Hematopoietic multipotent progenitor cell (in vitro differentiated cells): ENCODE measurements at regions not wholly inside any gene's neighbourhood (a gene's known extent, or its start where the extent isn't known, plus 50 kb on each side); places are given as distances from the start of the nearest gene placed in this dataset.

Experiments used
- DNase-seq, 3 donors: peaks; one replicate each; pipeline ENCODE4 v3.0.0-alpha.2; 2011 to 2015; ENCODE audit warnings: low read depth in 2 of 3, low spot score in 2 of 3

DNA sequence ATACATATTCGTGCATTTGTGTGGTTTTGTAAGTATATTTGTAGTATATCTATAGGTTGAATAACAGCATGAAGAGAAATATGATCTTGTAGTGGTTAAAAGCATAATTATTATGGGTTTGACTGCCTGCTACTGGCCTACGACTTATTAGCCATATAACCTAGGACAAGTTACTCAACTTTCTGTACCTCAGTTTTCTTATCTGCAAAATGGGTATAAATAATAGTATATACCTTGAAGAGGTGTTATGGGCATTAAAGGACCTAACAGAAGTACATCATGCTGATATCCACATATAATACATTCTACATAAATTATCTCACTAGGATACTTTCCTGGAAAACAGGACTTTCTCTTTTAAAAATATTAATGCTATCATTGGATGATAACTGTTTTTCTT, 118.3 kb upstream of the ELL2 start:
- no peak for DNase-seq

DNA sequence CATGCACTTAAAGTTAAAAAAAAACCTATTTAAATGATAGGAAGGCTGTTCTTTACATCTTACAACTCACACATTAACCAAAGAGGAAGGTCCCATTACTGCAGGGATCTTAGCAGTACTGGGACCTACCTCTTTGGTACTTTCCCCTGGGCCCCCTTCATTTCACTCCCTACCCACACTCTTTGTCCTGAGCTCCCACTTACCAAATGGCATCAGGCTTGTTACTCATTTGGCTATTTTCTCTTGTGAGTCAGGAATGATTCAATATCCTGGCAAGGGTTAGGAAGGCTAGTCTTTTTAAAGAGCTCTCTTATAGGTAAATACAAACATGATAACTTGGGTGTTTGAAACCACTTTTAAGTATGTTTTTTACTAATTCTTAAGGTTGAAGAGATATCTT, 117.4 kb upstream of the ELL2 start:
- no peak for DNase-seq

DNA sequence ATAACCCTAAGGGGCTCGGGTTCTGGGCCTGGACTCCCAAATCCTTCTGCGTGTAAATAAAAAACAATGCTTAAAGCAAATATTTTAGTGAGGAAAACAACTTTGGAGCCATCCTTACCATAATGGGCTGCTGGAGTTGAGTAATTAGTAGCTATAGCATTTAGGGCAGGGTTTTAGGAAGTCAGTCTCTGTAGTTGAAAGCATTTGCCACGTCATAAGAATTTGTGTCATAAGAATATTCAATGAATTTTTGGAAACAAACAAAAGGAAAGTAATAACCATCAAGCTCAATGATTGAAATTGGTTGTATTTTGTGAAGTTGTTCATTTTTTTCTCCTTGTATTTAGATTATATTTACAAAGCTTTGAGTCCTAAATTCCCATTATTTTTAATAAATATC, 114.8 kb upstream of the ELL2 start:
- DNase-seq, result no peak

DNA sequence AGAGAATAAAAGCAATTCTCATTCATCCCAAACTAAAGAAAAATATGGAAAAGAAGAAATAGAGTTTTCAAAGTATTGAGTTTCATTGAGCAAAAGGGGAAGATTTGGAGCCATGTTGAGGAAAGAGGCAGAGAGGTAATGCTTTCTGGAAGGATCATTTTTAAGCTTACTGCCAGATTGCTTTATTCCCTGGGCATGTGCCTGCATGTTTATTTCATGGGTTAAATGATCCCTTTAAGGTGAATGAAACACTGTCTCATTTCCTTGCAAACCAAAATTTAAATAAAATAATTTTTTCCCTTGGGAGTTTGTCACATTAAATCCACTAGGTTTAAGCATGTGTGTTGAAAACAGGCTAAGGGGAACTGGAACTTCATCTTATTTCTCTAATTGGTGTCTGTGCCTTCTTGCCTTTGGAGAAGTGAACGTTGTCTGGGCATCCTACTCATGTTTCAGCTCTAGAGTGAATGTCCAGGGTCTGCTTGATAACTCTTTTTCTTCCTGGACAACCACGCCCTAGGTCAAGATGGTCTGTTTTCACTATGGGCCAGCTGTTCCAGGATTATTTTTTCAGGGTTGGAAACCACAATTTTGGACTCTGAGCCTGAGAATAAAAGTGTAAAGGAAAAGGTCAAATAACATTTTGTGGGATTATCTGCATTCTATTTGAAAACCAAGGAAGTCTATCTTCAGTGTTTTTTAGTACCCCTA, 114.1 kb upstream of the ELL2 start:
- no peak for DNase-seq

DNA sequence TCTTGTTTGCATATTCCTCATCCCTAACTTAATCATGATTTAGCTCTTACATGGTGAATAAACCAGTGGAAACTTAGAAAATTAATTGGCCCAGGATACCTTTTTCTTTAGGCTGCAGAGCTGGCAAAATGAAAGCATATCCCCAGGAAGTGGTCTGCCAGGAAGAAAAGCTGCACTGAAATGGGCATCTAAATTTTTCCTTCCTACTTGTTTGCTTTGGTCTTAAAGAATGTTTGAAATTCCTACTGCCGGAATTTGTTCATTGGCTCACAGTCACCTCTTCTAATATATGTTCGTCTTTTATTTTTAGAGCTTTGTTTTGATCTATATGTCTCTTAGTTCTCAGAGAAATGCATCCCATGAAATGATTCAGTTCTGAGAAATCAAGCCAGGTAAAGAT, 113.2 kb upstream of the ELL2 start:
- DNase-seq, result no peak

DNA sequence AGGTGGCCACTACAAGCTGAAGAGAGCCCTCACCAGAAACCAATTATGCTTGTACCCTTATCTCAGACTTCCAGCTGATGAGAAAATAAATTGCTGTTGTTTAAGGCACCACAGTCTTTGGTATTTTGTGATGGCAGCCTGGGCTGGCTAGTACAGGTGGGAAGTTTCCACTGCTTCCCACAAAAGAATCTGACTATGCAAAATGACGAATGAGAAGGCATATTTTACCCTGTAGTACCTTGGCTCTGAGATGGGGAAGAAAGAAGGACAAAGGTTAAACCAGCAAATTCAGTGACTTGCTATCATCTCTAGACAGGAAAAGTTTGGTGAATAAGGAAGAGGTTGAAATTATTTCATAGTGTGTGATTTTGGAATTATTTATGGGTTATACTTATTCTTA, 112.8 kb upstream of the ELL2 start:
- DNase-seq, result no peak

DNA sequence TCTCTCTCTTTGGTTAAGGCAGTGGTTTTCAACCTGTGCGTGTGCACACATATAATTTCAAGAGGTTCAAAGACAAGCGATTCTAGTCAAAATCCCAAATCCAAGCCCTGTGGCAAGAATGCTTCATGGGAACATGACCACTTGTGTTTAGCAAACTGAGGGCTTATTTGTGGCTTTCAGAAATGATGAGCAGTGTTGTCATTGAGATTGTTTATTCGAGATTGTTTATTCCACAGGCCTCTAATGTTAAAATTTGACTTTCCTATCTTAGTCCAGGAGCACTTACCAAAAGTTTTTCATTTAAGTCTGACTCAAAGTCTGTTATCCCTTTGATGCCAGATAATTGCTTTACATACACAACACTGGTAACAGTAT, 111.1 kb upstream of the ELL2 start:
- no peak for DNase-seq

DNA sequence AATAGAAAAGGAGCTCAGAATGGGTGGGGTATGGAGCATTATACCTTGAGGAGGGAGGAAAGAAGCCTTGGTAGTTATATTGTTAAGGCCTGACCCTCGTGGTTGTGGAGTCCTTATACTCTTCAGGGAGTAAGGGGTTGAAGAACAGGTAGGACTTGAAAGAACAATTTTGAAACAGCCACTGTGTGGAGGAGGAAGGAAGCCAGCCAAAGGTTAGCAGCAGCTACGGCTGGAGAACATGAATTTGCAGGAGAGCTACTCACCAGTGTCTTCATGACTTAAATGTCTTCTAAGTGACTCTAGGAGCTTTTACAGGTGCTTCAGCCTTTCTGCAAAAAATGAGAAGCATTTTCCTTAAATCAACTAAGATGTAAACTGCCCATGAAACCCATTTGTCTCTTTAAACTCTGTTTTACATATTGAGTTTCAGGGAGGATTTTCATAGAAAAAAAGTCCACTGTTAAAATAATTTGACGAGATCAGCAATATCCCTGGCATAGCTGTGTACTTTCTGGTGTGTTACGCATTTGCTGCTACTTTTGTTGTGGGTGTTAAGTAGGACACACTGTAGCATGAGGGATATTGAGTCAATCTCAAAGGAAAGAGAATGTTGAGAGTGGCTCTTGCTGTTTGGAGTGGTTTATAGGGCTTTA, 110.6 kb upstream of the ELL2 start:
- no peak for DNase-seq

DNA sequence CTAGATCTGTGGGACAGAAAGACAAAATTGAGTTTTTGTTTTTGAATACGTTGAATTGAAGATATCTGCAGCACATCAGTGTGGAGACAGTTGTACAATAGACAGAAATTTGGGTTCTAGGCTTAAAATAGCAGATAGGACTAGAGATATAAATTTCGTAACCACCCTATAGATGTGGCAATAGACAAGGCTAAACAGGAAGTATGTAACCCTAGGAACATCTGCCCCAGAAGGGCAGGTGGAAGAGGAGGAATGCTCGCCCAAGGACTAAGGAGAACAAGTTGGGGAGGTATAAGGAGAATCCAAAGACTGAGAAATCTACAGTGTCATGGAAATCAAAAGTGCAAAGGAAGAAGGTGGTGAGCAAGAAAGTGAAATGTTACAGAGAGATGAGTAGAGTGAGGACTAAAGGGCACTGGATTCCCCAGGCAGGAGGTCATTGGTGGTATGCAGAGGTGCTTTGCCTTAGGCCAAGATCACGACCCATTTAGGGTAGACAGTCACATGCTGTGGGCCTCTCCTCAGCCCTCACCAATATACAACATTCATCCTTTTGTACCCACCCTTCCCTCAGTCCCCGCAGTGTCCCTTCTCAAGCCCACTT, 109.1 kb upstream of the ELL2 start:
- DNase-seq, result no peak

DNA sequence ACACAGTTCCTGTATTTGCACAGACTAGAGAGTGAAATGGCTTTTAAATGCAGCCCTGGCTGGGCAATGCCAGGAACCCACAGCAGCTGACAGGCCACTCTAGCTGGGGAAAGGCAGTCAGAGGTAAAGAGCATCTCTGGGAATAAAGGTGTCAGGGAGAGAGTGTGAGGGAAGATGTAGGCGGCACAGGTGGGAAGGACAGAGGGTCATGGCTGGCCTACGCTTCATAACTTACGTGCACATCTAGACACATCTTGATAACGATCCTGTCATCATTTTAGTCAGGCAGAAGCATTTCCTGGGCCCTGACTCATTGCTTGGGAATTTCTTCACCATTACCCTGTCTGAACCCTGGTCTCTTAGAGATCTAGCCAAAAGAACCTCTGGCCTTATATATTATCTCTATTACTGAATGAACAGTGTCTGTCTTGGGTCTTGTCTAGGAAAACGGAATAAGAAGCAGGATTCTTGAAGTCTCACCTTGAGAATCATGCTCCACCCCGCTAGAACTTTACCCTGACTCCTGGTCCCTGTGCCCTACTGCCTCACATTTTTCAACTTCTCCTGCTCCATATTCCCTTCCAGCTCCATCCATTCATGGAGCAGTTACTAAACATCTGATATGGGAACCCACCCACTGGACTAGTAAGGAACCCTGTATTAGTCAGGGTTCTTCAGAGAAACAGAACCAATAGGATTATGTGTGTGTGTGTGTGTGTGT, 106.4 kb upstream of the ELL2 start:
- no peak for DNase-seq

DNA sequence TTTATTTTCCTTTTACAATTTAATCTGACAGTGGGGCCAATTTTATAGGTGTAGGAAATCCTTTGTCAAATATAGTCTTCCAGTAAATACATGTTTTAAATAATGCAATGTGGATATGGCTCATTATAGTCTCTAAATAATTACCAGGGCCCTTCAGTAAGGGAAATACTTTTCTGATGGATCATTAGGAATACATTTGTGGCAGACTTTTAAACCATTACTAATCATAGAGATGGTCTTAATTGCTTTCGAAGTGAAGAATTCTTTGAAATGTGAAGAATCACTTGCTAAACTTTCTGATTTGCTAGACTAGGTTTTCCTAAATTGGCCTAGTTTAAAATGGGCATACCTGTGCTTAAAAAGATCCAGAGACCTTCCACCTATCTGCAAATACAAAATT, 105.6 kb upstream of the ELL2 start:
- DNase-seq, result no peak

DNA sequence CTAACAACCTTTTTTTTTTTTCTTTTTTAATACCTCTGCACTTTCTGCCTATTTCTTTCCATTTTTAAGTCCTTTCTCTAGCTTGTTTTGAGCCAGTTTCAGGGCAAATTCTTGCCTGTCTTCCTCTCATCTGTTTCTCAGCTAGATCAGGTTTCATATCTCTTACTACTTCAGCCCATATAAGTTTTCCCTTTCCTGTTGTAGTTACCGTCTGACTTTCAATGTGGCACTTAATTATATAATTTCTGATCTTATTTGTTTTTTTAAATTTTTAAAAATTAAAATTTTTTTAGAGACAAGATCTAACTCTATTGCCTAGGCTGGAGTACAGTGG, 104.7 kb upstream of the ELL2 start:
- no peak for DNase-seq

DNA sequence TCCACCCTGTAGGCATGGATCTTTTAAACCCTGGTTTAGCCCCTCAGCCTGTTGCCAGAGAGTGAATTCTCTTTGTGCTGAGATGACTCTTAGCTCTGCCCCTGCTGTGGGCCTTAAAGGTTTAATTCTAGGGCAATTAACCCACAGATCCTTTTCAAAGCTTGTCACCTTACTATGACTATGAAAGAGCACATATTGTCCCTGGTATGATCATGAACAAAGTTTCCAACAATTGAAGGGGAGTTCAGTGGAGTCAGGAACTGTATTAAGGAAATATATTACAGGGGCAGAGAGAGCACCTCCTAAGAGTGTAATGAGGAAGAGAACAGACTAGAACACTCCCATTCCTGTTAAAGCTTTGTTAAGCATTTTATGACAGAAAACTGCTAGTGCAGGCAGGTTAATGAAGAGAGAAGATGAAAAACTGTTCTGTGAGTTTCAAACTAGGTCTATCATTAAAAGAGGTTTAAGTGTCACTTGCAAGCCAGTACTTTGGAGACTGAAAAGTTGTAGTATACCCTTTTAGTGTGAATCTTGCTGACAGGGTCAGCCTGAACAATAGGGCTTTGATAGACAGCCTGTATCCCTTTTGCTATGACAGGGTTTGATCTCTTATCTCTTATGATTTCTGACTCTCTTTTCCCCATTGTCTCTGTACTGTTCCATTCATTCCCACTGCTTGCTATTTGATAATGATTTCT, 104.2 kb upstream of the ELL2 start:
- no peak for DNase-seq

DNA sequence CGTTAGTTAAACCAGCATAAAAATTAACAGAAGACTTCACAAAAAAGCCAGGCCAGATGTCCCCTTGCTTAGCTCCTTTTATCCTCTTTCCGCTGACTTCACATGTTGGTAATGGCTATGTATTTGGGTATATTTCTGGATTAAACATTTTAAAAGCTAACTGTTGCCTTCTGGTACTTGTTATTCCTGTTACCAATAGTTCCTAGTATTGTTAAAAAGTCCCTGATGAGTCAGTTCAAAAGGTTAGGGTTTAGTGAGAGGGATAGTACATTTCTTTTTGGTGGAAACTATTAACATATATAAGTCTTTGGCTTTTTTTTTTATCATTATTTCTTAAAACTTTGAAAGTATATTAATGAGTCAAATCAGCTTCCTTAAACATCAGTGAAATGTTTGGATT, 103.2 kb upstream of the ELL2 start:
- DNase-seq, result no peak

DNA sequence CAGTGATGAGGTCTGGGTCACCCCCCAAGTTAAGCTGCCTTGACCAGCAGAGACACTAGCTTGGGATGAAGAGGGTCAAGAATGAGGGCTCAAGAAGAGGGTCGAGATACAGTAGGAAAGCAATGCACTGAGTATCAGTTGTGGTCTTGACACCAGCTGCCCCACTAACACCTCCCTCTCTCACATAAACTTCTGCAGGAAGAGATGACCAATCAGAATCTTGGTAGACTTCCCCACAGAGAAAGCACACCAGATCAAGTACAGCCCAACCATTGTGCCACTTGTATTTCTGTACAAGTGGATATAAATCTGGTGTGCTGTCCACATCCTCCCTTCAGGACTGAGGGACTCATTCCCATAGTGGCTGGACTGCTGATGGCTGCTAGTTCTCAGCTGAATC, 101.2 kb upstream of the ELL2 start:
- no peak for DNase-seq

DNA sequence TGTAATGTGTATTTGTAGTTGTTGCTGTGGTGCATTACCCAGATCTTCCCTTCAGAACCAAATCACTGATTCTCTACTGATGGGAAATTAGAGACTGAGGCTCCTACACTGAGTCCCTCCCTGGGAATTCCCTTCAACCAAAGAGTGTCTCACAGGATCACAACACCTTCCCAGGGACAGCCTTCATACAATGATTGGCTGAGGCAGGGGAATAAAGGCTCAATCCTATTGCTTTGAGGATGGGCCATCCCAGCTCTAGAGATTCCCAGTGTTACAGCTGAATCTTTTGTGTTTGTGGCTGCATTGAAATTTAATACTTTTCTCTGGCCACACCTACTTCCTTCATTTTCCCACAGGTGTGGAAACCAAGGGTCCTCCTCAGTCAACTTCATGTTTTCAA, 96.4 kb upstream of the ELL2 start:
- DNase-seq, result no peak

DNA sequence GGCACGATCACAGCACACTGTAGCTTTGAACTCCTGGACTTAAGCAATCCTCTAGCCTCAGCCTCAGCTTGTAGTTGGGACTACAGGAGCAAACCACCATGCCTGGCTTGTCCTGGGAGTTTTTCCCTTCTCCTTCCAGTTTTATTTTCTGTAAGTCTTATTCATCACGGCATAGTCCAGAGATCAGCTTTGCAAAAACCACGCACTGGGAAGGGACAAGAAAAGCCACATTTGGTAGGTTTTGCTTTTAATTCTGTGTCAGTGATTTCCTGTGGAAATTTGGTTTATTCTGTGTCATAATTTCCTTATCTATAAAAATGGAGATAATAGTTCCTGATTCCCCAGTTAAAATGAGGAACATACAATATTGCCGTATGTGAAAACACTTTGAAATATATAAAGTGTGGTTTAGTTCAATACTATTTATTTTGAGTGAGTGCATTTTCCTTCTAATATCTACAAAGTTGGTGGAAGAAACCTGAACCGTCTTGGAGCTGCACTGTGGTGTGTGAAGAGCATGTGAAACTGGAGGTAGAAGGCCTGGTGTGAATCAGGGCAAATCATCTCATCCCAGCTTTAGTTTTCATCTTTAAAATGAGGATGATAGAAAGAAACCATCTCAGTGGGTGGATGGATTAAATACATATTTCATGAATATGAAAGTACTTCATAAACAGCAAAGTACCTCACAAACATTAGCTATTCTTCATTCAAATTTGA, 92.8 kb upstream of the ELL2 start:
- no peak for DNase-seq

DNA sequence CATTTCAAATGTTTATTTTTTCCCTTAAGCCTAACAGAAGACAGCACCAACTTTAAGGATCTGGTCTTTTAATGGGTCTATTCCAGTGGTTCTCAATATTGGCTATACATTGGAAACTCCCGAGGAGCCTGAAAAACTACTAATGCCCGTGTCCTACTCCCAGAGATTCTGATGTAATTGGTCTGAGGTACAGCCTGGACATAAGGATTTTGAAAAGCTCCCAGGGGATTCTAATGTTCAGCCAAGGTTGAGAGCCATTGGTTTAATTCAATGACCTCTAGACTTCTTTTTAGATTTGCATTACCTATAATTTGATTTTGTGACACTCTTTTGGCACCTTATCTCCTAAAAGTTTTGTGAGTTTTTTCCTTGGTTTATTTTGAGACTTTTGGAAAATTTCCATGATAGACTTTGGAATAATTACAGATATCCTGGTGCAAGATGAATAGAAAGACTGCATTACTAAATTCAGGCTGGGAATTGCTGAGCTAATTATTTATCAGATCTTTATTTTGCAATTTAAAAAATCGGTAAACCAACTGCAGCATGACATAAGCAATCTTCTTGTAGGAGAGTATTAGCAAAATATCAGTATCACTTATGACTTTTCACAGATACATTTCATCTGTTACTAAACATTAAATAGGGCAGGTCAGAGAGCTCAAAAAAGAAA, 91.5 kb upstream of the ELL2 start:
- DNase-seq, result no peak

DNA sequence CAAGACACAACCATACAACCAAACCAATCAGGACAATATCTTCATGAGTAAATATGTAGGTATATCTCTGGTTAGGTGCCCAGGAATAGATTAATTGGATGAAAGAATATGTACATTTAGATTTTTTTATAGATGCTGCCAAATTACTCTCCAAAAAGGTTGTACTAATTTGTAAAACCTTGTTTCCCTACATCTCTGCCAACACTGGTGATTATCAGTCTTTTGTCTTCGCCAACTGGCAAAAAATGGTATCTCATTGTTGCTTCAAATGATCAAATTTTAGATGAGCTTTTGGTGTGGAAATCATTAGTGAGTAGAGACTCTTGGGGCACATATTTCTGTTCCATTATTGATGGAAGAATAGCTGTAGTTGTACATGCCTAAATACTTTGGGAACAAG, 90.7 kb upstream of the ELL2 start:
- DNase-seq, result no peak

DNA sequence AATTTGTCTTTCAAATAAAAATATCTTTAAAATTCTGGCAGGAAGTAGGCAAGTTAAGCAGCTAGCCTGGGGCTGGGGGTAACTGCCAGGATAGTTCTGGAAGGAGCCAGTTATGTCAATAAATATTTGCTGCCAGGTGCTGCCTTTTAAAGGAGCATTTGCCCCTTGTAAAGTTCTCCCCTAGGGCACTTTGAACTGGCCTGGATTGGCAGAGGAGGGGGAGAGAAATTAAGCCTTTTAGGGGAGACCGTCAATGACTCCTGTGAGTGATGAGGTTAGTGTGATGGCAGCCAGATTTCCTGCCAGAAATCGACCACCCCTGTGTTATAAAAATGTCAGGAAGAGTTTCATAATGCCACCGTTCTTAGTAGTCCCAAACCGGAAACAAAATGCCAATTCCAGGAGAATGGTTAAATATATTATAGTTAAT, 89.8 kb upstream of the ELL2 start:
- no peak for DNase-seq
